Fibroblast of mammary gland (primary cell): ENCODE measurements at regions not wholly inside any gene's neighbourhood (a gene's known extent, or its start where the extent isn't known, plus 50 kb on each side); places are given as distances from the start of the nearest gene placed in this dataset.

Source experiments
- DNase-seq: peaks from one replicate; pipeline ENCODE4 v3.0.0-alpha.2; 2010; ENCODE audit warnings: low read depth
- H3K4me3 ChIP-seq: 2 replicates; pipeline ENCODE4 v1.5.1; 2011; ENCODE audit warnings: low read depth, mild to moderate bottlenecking, low read length, moderate library complexity; ENCODE audit not compliant: control insufficient read depth
- TF ChIP-seq, protein P1 (sequence below): conservative IDR thresholded peaks from 2 replicates; pipeline ENCODE4 v1.5.1; 2011; ENCODE audit warnings: low read depth, low read length, inconsistent platforms; ENCODE audit not compliant: control insufficient read depth, insufficient read depth

DNA sequence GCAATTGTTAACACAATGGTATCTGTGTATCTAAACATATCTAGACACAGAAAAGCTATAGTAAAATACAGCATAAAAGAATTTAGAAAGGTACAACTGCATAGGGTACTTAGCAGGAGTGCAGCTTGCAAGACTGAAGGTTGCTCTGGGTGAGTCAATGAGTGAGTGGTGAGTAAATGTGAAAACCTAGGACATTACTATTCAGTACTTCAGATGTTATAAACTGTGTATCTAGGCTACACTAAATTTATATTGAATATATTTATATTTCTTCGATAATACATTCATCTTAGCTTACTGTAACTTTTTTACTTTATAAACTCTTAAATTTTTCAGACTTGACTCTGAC, 409.0 kb upstream of the DCN start:
- TF ChIP-seq, protein P1, sequence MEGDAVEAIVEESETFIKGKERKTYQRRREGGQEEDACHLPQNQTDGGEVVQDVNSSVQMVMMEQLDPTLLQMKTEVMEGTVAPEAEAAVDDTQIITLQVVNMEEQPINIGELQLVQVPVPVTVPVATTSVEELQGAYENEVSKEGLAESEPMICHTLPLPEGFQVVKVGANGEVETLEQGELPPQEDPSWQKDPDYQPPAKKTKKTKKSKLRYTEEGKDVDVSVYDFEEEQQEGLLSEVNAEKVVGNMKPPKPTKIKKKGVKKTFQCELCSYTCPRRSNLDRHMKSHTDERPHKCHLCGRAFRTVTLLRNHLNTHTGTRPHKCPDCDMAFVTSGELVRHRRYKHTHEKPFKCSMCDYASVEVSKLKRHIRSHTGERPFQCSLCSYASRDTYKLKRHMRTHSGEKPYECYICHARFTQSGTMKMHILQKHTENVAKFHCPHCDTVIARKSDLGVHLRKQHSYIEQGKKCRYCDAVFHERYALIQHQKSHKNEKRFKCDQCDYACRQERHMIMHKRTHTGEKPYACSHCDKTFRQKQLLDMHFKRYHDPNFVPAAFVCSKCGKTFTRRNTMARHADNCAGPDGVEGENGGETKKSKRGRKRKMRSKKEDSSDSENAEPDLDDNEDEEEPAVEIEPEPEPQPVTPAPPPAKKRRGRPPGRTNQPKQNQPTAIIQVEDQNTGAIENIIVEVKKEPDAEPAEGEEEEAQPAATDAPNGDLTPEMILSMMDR, result no peak
- no peak for DNase-seq
- no peak overlapping the region for H3K4me3 ChIP-seq

DNA sequence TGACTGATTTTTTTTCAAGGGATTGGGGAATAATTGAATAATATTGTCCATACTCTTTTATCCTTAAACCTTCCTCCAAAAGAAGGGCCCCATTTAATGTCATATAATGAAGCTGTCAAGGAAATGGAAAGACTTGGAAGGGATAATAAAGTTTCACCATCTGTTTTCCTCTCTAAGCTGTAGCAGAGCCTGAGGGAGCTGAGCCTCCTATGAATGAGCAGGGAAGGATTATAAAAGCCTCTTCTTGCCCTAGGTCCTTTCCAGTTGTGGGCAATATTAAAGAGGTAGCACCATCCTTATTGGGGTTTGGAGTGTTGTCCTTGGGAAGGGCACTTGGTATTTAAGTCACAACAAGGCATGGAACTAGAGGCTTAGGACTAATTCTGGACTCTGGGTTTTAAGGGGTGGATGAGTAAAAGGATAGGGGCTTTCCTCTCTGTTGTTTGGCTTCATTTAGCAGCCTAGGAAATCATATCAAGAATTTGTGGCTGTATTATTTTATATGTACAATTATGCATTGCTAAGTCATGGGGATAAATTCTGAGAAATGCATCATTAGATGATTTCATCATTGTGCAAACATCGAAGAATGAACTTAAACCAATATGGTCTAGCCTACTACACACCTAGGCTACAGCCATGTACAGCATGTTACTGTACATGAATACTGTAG, 408.5 kb upstream of the DCN start:
- TF ChIP-seq, protein P1, result no peak
- DNase-seq, result no peak
- no peak overlapping the region for H3K4me3 ChIP-seq

DNA sequence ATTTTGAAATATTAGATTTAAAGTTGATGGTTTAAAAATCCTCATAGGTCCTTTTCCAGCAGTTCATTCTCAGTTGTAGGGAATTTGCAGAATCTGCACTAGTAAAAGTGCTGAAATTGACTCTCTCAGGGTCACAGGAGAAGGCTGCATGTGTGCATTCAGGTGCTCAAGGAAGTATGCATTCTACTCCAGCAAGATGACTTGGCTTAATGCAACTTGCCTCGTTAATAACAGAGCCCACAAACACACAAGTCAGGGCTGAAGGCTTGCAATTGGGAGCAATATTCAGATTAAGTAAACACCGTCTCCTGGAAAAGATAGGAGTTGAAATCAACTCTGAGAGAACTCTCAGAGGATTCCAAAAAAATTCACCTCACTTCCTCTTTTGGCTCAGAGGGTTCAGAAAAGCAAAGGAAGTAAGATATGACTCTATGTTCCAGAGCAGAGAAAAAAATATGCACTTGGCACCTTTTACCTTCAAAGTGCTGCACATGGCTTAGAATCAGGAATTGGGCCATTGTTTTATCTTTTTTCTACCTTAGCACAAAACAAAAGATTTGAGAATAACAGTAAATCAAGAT, 406.3 kb upstream of the DCN start:
- H3K4me3 ChIP-seq, result no peak overlapping the region
- TF ChIP-seq, protein P1, result no peak
- no peak for DNase-seq

DNA sequence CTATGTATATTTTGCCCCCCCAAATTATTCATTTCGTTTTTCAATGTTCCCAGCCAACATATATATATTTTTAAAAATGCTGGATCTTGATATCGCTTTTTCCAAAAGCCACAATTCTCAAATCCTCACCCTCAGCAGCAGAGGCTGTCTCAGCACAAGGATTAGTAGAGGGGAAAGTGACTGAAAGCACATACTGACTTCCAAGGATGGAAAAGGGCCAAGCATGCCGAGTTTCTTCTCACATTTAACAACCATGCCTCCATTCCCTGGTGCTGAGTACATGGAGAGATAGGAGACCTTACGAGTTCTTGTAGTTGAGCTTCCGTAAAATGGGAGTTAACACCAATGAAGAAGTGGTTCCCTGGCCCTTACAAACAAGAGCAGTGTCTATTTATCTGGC, 403.4 kb upstream of the DCN start:
- H3K4me3 ChIP-seq, result no peak overlapping the region
- DNase-seq, result no peak
- TF ChIP-seq, protein P1, result no peak

DNA sequence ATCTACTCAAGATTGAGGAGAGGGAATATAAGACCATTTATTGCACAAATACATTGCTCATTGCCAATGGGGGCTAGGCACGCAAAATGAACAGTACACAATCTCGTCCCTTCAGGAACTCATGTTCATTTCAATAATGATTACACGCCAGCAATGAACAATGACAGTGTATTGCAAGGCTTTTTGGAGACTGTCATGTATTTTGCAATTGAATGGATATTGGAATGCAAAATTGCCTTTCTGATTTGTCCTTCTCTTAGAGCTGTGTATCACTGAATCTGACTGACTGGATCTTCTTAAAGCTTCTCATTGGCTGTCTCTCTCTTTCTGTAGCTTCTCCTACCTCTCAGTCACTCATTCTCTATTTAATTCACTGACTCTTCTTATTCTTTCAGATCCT, 400.2 kb upstream of the DCN start:
- TF ChIP-seq, protein P1, result no peak
- no peak overlapping the region for H3K4me3 ChIP-seq
- no peak for DNase-seq

DNA sequence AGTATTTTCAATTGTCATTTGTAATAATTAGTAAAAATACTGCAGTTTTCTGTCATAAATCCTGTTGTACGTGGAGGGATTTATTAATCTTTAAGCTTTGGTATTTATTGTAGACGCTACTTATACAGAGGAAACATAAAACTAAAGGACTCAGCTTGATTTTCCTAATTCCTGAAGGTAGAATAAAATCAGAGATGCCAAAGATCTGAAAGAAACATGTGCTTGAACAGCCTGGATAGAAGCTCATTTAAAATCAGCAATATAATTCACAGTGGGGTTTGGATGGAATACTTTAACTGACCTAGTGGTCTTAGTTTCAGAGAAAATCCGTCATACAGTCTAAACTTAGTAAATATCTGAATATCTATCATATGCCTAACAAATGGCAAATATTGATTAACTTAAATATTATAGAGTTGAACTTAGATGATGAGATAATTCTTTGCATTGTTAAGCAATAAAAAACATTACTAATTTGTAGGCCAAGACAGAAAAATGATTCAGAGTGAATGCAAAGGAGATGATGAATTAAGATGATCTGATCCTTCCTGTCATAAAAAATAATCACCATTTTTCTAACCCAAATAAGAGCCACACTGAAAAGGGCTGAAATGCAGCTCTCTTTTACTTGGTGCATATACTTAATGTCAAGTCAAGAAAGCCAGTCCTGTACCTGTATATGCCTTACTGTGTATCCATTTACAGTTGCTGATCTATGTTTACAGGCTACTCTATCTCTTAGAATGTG, 397.1 kb upstream of the DCN start:
- no peak overlapping the region for H3K4me3 ChIP-seq
- DNase-seq, result no peak

More for the DNA sequence above, 397.1 kb upstream of the DCN start:
- TF ChIP-seq, protein P1, result no peak
